Breast epithelium (tissue), 4 donors: ENCODE measurements at regions not wholly inside any gene's neighbourhood (a gene's known extent, or its start where the extent isn't known, plus 50 kb on each side); places are given as distances from the start of the nearest gene placed in this dataset.

Experiments used
- DNase-seq, 2 donors: peaks; one replicate each; pipeline ENCODE4 v3.0.0-alpha.2; 2019; ENCODE audit warnings: low spot score in 2 of 2
- H3K27ac ChIP-seq, 2 donors: fragments of 200-600 bp; sonication (generic) in 1 of 2; one replicate each; pipeline ENCODE4 v1.5.1; 2016 to 2019; ENCODE audit warnings: mild to moderate bottlenecking in 1 of 2
- H3K27me3 ChIP-seq, 2 donors: fragments of 200-600 bp; sonication (generic) in 1 of 2; one replicate each; pipeline versions ENCODE4 v1.5.1 to v1.6.0; 2017 to 2019; ENCODE audit warnings: control low read depth in 1 of 2, mild to moderate bottlenecking in 1 of 2
- H3K36me3 ChIP-seq: fragments of 200-600 bp; one replicate; pipeline ENCODE4 v1.5.1; 2019
- H3K4me1 ChIP-seq, 2 donors: fragments of 200-600 bp; sonication (generic); one replicate each; pipeline ENCODE4 v1.5.1; 2016 to 2019; ENCODE audit warnings: control low read depth in 1 of 2
- H3K4me3 ChIP-seq, 3 donors: fragments of 200-600 bp; sonication (generic); 1 replicate in 2 of 3; 2 replicates in 1 of 3; pipeline ENCODE4 v1.5.1; 2016 to 2019; ENCODE audit warnings: mild to moderate bottlenecking in 3 of 3, moderate library complexity in 2 of 3
- H3K9me3 ChIP-seq, 2 donors: fragments of 200-600 bp; sonication (generic) in 1 of 2; one replicate each; pipeline ENCODE4 v1.5.1; 2016 to 2019; ENCODE audit warnings: control low read depth in 1 of 2
- CTCF ChIP-seq, 3 donors: fragments of 450-650 bp; IDR thresholded peaks; one replicate each; pipeline ENCODE4 v1.5.1; 2016 to 2017; ENCODE audit warnings: antibody characterized with exemption in 3 of 3, mild to moderate bottlenecking in 3 of 3, moderate library complexity in 3 of 3
- POLR2A ChIP-seq: fragments of 450-650 bp; IDR thresholded peaks from one replicate; pipeline ENCODE4 v1.6.1; 2016; ENCODE audit warnings: antibody characterized with exemption, mild to moderate bottlenecking, moderate library complexity
- POLR2AphosphoS5 ChIP-seq, 3 donors: sonication (generic); formaldehyde crosslinking; IDR thresholded peaks; one replicate each; pipeline ENCODE4 v1.6.1; 2017; ENCODE audit warnings: antibody characterized with exemption in 3 of 3
- intact Hi-C: fragments of 100-400 bp; cut with DNase I; formaldehyde crosslinking; loops from one replicate; pipeline ENCODE4 v1.15.1; 2023; ENCODE audit warnings: low total_unique reads

DNA sequence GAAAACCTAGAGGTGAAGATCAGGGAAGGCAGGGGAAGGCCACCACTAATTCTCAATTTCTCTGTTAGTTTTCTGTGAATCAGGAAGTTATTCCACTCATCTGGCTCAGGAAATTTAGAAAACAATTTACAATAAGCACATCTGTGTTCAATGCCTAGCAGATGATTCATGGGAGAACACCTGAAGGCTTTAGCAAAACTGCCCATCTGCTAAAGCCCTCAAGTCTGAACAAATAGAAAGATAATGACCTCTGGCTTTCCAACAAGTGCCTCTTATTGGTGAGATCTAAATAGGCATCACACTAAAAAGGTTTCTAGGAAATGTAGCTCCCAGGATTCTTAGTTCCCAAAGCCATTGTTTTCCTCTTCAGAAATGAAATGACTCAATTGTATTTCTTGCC is 122.1 kb upstream of the GNPDA2 start:
- Histone ChIP-seq H3K4me3 (no peak overlapping the region), H3K4me1 (no peaks in the 10 kb centered on the region), H3K27ac (no peak overlapping the region), H3K36me3 (no peaks in the 10 kb centered on the region), H3K9me3 (peaks cover 0 to 5% of the 10 kb centered on the region in 2 donors), H3K27me3 (no peaks in the 10 kb centered on the region)
- TF ChIP-seq POLR2AphosphoS5 (IDR thresholded peaks at IDR 0.05) = no peak
- no peak for TF ChIP-seq CTCF (IDR thresholded peaks at IDR 0.05)
- TF ChIP-seq POLR2A = no peak
- intact Hi-C loops = no loop called here
- DNase-seq = no peak

- no peak for TF ChIP-seq CTCF (IDR thresholded peaks at IDR 0.05)
- no peak for TF ChIP-seq POLR2A
- no peak for TF ChIP-seq POLR2AphosphoS5 (IDR thresholded peaks at IDR 0.05)
- Histone ChIP-seq H3K4me3 (no peak overlapping the region), H3K27me3 (no peaks in the 10 kb centered on the region), H3K36me3 (no peaks in the 10 kb centered on the region), H3K9me3 (no peaks in the 10 kb centered on the region), H3K27ac (no peak overlapping the region), H3K4me1 (no peaks in the 10 kb centered on the region)
- intact Hi-C loops = no loop called here
- DNase-seq = no peak
Observed at GRCh38 chr4:44845993-44846392, 119.6 kb upstream of the GNPDA2 start.

GRCh38 chr4:44845309-44845708 is 119.0 kb upstream of the GNPDA2 start:
- intact Hi-C loops = no loop called here
- no peak for DNase-seq
- H3K36me3 ChIP-seq = no peaks in the 10 kb centered on the region
- H3K4me3 ChIP-seq = no peak overlapping the region
- no peak overlapping the region for H3K27ac ChIP-seq
- H3K27me3 ChIP-seq = no peaks in the 10 kb centered on the region
- TF ChIP-seq CTCF (IDR thresholded peaks at IDR 0.05) (no peak), POLR2A (no peak), POLR2AphosphoS5 (IDR thresholded peaks at IDR 0.05) (no peak)
- no peaks in the 10 kb centered on the region for H3K9me3 ChIP-seq
- H3K4me1 ChIP-seq = no peaks in the 10 kb centered on the region

DNA sequence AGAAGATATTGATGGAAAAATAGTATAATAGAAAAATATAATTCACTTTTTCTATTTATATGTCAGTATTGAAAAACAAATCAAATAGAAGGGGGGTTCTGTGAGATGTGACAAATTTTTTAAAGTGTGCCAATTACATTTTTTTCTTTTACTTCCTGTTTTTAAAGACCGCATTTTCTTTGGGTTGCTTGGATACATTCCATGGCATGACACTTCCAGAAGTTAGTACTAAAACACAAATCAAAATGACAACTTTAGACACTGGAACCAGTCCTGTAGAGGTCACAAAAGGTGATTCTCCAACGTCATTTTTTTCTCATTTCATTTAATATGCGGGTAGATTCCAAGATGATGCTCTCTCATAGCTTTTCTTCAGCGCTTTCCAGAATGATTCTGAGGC is 116.2 kb upstream of the GNPDA2 start:
- intact Hi-C loops = loop anchor here (5.0 kb wide), 1 partner anchor 580 kb away; no protein-coding TSS in a partner anchor
- no peaks in the 10 kb centered on the region for H3K27me3 ChIP-seq
- DNase-seq = no peak
- H3K36me3 ChIP-seq = no peaks in the 10 kb centered on the region
- no peak overlapping the region for H3K4me3 ChIP-seq
- TF ChIP-seq CTCF (IDR thresholded peaks at IDR 0.05) (no peak), POLR2A (no peak), POLR2AphosphoS5 (IDR thresholded peaks at IDR 0.05) (no peak)
- H3K27ac ChIP-seq = no peak overlapping the region
- no peaks in the 10 kb centered on the region for H3K9me3 ChIP-seq
- no peaks in the 10 kb centered on the region for H3K4me1 ChIP-seq

- intact Hi-C loops = no loop called here
- DNase-seq = no peak
- no peak for TF ChIP-seq POLR2AphosphoS5 (IDR thresholded peaks at IDR 0.05)
- H3K36me3 ChIP-seq = no peaks in the 10 kb centered on the region
- no peak overlapping the region for H3K27ac ChIP-seq
- no peaks in the 10 kb centered on the region for H3K4me1 ChIP-seq
- H3K27me3 ChIP-seq = no peaks in the 10 kb centered on the region
- peaks cover 0 to 7% of the 10 kb centered on the region in 2 donors for H3K9me3 ChIP-seq
- H3K4me3 ChIP-seq = no peak overlapping the region
Observed at GRCh38 chr4:44817930-44818329, 91.6 kb upstream of the GNPDA2 start.

GRCh38 chr4:44806071-44806470 is 79.7 kb upstream of the GNPDA2 start:
- H3K27me3 ChIP-seq = no peaks in the 10 kb centered on the region
- intact Hi-C loops = no loop called here
- TF ChIP-seq POLR2AphosphoS5 (IDR thresholded peaks at IDR 0.05) = no peak
- no peak for TF ChIP-seq POLR2A
- TF ChIP-seq CTCF (IDR thresholded peaks at IDR 0.05) = no peak

More at GRCh38 chr4:44806071-44806470, 79.7 kb upstream of the GNPDA2 start:
- Histone ChIP-seq H3K36me3 (no peaks in the 10 kb centered on the region), H3K4me3 (no peak overlapping the region), H3K4me1 (no peaks in the 10 kb centered on the region), H3K27ac (no peak overlapping the region), H3K9me3 (no peaks in the 10 kb centered on the region)
- DNase-seq = no peak
